H9 (cell line): ENCODE measurements at regions not wholly inside any gene's neighbourhood (a gene's known extent, or its start where the extent isn't known, plus 50 kb on each side); places are given as distances from the start of the nearest gene placed in this dataset.

Experiments
- DNase-seq: peaks from one replicate; pipeline ENCODE4 v3.0.0-alpha.2; 2017
- H2AFZ ChIP-seq: one replicate; pipeline ENCODE4 v1.6.1; 2013; ENCODE audit warnings: mild to moderate bottlenecking, low read length, control low read depth, moderate library complexity
- H2AK5ac ChIP-seq: 2 replicates; pipeline ENCODE4 v1.6.1; 2013; ENCODE audit warnings: low read length, control low read depth, mixed read lengths; ENCODE audit not compliant: insufficient read length
- H2BK120ac ChIP-seq: one replicate; pipeline ENCODE4 v1.6.1; 2013; ENCODE audit warnings: low read depth, mild to moderate bottlenecking, low read length, control low read depth, inconsistent platforms; ENCODE audit not compliant: poor library complexity, severe bottlenecking
- H2BK12ac ChIP-seq: 2 replicates; pipeline ENCODE4 v1.6.1; 2013; ENCODE audit warnings: low read length, control low read depth, mixed read lengths, low read depth; ENCODE audit not compliant: insufficient read length
- H2BK15ac ChIP-seq: 2 replicates; pipeline ENCODE4 v1.6.1; 2013; ENCODE audit warnings: low read depth, low read length, control low read depth
- H2BK20ac ChIP-seq: one replicate; pipeline ENCODE4 v1.6.1; 2013; ENCODE audit warnings: low read depth, mild to moderate bottlenecking, low read length, control low read depth, inconsistent platforms; ENCODE audit not compliant: poor library complexity, severe bottlenecking
- H2BK5ac ChIP-seq: 2 replicates; pipeline ENCODE4 v1.6.1; 2013; ENCODE audit warnings: low read length, control low read depth, mixed read lengths; ENCODE audit not compliant: insufficient read length
- H3K14ac ChIP-seq: 2 replicates; pipeline ENCODE4 v1.6.1; 2013; ENCODE audit warnings: low read length, control low read depth; ENCODE audit not compliant: insufficient read depth
- H3K18ac ChIP-seq: 2 replicates; pipeline ENCODE4 v1.6.1; 2013; ENCODE audit warnings: low read depth, mild to moderate bottlenecking, mixed read lengths, low read length, control low read depth; ENCODE audit not compliant: insufficient read length
- H3K23ac ChIP-seq: 2 replicates; pipeline ENCODE4 v1.6.1; 2013; ENCODE audit warnings: low read length, control low read depth, mixed read lengths, low read depth; ENCODE audit not compliant: insufficient read length
- H3K23me2 ChIP-seq: 2 replicates; pipeline ENCODE4 v1.6.1; 2013; ENCODE audit warnings: low read depth, mild to moderate bottlenecking, mixed read lengths, low read length, control low read depth; ENCODE audit not compliant: insufficient read length, poor library complexity, severe bottlenecking
- H3K27ac ChIP-seq: 2 replicates; pipeline ENCODE4 v1.5.1; 2013; ENCODE audit warnings: low read length, control low read depth, mixed read lengths, low read depth; ENCODE audit not compliant: insufficient read length
- H3K27me3 ChIP-seq: 2 replicates; pipeline ENCODE4 v1.6.1; 2013; ENCODE audit warnings: low read length, control low read depth, inconsistent platforms; ENCODE audit not compliant: insufficient read depth
- H3K4ac ChIP-seq: 2 replicates; pipeline ENCODE4 v1.6.1; 2013; ENCODE audit warnings: low read depth, mild to moderate bottlenecking, control low read depth, inconsistent platforms, low read length, moderate library complexity
- H3K4me1 ChIP-seq: 2 replicates; pipeline ENCODE4 v1.6.1; 2013; ENCODE audit warnings: low read length, control low read depth, inconsistent platforms; ENCODE audit not compliant: insufficient read depth
- H3K4me2 ChIP-seq: 2 replicates; pipeline ENCODE4 v1.6.1; 2013; ENCODE audit warnings: low read length, control low read depth, mixed read lengths; ENCODE audit not compliant: insufficient read length, insufficient read depth
- H3K56ac ChIP-seq: 2 replicates; pipeline ENCODE4 v1.6.1; 2013; ENCODE audit warnings: low read depth, mild to moderate bottlenecking, mixed read lengths, low read length, control low read depth; ENCODE audit not compliant: insufficient read length
- H3K79me1 ChIP-seq: 2 replicates; pipeline ENCODE4 v1.6.1; 2013; ENCODE audit warnings: low read depth, mild to moderate bottlenecking, moderate library complexity, low read length, control low read depth, inconsistent platforms; ENCODE audit not compliant: insufficient read depth, poor library complexity, severe bottlenecking
- H3K79me2 ChIP-seq: 2 replicates; pipeline ENCODE4 v1.6.1; 2013; ENCODE audit warnings: low read length, control low read depth, inconsistent platforms; ENCODE audit not compliant: insufficient read depth
- H3K9ac ChIP-seq: 2 replicates; pipeline ENCODE4 v1.6.1; 2013; ENCODE audit warnings: low read length, control low read depth, mixed read lengths; ENCODE audit not compliant: insufficient read length; ENCODE audit errors: extremely low read depth
- H3K9me3 ChIP-seq: one replicate; pipeline ENCODE4 v1.6.1; 2013; ENCODE audit warnings: low read depth, low read length, inconsistent platforms; ENCODE audit not compliant: control insufficient read depth
- H3T11ph ChIP-seq: one replicate; pipeline ENCODE4 v1.6.1; 2013; ENCODE audit warnings: mild to moderate bottlenecking, low read length, control low read depth, inconsistent platforms
- H4K20me1 ChIP-seq: one replicate; pipeline ENCODE4 v1.6.1; 2013; ENCODE audit not compliant: control insufficient read depth, insufficient read length, insufficient read depth
- H4K5ac ChIP-seq: 2 replicates; pipeline ENCODE4 v1.6.1; 2013; ENCODE audit warnings: low read depth, mild to moderate bottlenecking, mixed read lengths, low read length, control low read depth; ENCODE audit not compliant: insufficient read length
- H4K8ac ChIP-seq: replicated peaks from 2 replicates; pipeline ENCODE4 v1.6.1; 2013; ENCODE audit warnings: low read length, control low read depth, mixed read lengths, low read depth; ENCODE audit not compliant: insufficient read length
- H4K91ac ChIP-seq: 2 replicates; pipeline ENCODE4 v1.6.1; 2013; ENCODE audit warnings: low read depth, mild to moderate bottlenecking, moderate library complexity, mixed read lengths, low read length, control low read depth; ENCODE audit not compliant: insufficient read length
- H3K27ac Mint-ChIP-seq, 3 experiments: 2 replicates in 2 of 3; 3 replicates in 1 of 3; pipeline ENCODE4 v1.8.0; 2020 to 2021; ENCODE audit warnings: mixed read lengths in 3 of 3, mild to moderate bottlenecking in 1 of 3, moderate library complexity in 1 of 3
- H3K27me3 Mint-ChIP-seq: 2 replicates; pipeline ENCODE4 v1.8.0; 2021; ENCODE audit warnings: low read depth, mild to moderate bottlenecking, moderate library complexity, mixed read lengths
- H3K36me3 Mint-ChIP-seq, 3 experiments: 2 replicates in 2 of 3; 3 replicates in 1 of 3; pipeline ENCODE4 v1.8.0; 2020 to 2021; ENCODE audit warnings: low read depth in 3 of 3, mixed read lengths in 3 of 3; ENCODE audit not compliant: insufficient read depth in 1 of 3
- H3K4me1 Mint-ChIP-seq, 2 experiments: 2 replicates each; pipeline ENCODE4 v1.8.0; 2020; ENCODE audit warnings: mixed read lengths in 2 of 2
- H3K4me3 Mint-ChIP-seq, 2 experiments: 2 replicates in 1 of 2; 3 replicates in 1 of 2; pipeline ENCODE4 v1.8.0; 2020 to 2021; ENCODE audit warnings: mild to moderate bottlenecking in 2 of 2, mixed read lengths in 2 of 2, moderate library complexity in 1 of 2
- H3K9me3 Mint-ChIP-seq, 2 experiments: 2 replicates in 1 of 2; 3 replicates in 1 of 2; pipeline ENCODE4 v1.8.0; 2020; ENCODE audit warnings: mild to moderate bottlenecking in 2 of 2, mixed read lengths in 2 of 2, moderate library complexity in 1 of 2
- WGBS: extraction: QIAGEN DNeasy Blood & Tissue Kit; methylation state at CpG from one replicate; pipeline ENCODE4 v1.1.7; 2013; ENCODE audit warnings: missing lambda C conversion rate, low lambda C conversion rate, mixed read lengths; ENCODE audit not compliant: insufficient read length; ENCODE audit errors: extremely low coverage; 5-methylcytosine and 5-hydroxymethylcytosine counted together
- TF ChIP-seq, protein P1 (sequence below): fragments of 200-600 bp; sonication (generic); conservative IDR thresholded peaks from 3 replicates; pipeline ENCODE4 v1.8.0; 2021; ENCODE audit warnings: antibody characterized with exemption, mild to moderate bottlenecking

DNA sequence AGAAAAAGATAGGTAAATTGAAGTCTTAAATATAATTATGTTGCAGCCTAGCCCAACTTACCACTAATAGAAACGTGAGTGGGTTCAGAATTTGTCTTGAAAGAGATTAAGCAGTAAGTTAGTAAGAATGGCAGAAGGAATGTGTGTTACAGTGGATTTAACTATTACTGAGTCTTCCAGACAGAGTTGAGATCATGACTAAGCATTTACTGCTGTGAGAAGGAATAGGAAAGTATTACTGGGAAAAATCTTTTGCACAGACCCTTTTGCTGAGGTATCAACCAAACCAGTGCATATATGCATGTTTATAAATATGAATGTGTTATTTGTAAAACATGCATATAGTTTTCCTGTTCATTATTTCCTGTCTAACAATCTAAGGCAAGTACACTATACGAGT is 112.8 kb upstream of the EFNA5 start:
- Histone ChIP-seq H3T11ph (no peak overlapping the region), H2BK20ac (no peak overlapping the region), H3K79me1 (no peaks in the 10 kb centered on the region), H4K91ac (no peak overlapping the region), H3K27me3 (no peaks in the 10 kb centered on the region), H4K5ac (no peak overlapping the region), H4K20me1 (no peaks in the 10 kb centered on the region), H3K79me2 (no peaks in the 10 kb centered on the region), H2BK120ac (no peak overlapping the region), H3K4ac (no peak overlapping the region), H3K23ac (no peak overlapping the region), H2AFZ (no peak overlapping the region), H2BK12ac (no peak overlapping the region), H2BK5ac (no peak overlapping the region), H3K4me2 (no peak overlapping the region), H3K27ac (no peak overlapping the region), H3K9me3 (peaks cover 8% of the 10 kb centered on the region), H2BK15ac (no peak overlapping the region), H4K8ac (no peak overlapping the region), H3K4me1 (no peaks in the 10 kb centered on the region), H3K9ac (no peak overlapping the region), H3K14ac (no peak overlapping the region), H3K18ac (no peak overlapping the region), H3K23me2 (no peaks in the 10 kb centered on the region), H2AK5ac (no peak overlapping the region), H3K56ac (no peak overlapping the region)
- H3K36me3 Mint-ChIP-seq = peaks cover 0 to 21% (median 8%) of the 10 kb centered on the region in 3 experiments
- H3K27ac Mint-ChIP-seq = no peak overlapping the region; a peak in 1 of 7 replicates
- no peaks in the 10 kb centered on the region for H3K27me3 Mint-ChIP-seq
- no peak overlapping the region for H3K4me3 Mint-ChIP-seq
- peaks cover 7 to 15% of the 10 kb centered on the region in 2 experiments for H3K9me3 Mint-ChIP-seq
- DNase-seq = no peak
- TF ChIP-seq, protein P1, sequence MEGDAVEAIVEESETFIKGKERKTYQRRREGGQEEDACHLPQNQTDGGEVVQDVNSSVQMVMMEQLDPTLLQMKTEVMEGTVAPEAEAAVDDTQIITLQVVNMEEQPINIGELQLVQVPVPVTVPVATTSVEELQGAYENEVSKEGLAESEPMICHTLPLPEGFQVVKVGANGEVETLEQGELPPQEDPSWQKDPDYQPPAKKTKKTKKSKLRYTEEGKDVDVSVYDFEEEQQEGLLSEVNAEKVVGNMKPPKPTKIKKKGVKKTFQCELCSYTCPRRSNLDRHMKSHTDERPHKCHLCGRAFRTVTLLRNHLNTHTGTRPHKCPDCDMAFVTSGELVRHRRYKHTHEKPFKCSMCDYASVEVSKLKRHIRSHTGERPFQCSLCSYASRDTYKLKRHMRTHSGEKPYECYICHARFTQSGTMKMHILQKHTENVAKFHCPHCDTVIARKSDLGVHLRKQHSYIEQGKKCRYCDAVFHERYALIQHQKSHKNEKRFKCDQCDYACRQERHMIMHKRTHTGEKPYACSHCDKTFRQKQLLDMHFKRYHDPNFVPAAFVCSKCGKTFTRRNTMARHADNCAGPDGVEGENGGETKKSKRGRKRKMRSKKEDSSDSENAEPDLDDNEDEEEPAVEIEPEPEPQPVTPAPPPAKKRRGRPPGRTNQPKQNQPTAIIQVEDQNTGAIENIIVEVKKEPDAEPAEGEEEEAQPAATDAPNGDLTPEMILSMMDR = no peak
- WGBS = no CpG with 5 or more reads among the region's 2 CpGs
- H3K4me1 Mint-ChIP-seq = peaks cover 5 to 7% of the 10 kb centered on the region in 2 experiments
